ENCODE measurements at regions not wholly inside any gene's neighbourhood (a gene's known extent, or its start where the extent isn't known, plus 50 kb on each side); places are given as distances from the start of the nearest gene placed in this dataset.
"Not testable (repeated sequence)": the region's sequence is repeated elsewhere in the genome, so short reads cannot be mapped to it uniquely, and the experiment has no call there.

DNA sequence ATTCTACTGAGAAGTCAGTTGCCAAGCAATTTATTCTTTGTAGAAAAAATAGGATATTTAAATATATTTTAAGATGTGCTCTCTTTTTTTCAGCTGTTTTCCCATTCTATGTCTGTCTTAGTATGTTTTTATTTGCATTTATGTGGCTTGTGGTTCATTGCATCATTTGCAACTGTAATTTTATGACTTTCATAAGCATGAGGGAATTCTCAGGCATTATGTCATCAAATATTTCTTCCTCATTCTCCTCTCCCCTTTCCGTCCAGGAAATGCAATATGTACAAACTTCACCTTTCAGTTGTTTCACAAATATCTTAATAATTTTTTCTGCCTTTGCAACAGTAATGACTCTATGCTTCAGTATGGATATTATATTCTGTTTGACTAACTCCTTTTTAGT lies 560.2 kb upstream of the LRATD1 start:
- DNase-seq (ENCODE audit: low read depth), result peak; percentile 11

DNA sequence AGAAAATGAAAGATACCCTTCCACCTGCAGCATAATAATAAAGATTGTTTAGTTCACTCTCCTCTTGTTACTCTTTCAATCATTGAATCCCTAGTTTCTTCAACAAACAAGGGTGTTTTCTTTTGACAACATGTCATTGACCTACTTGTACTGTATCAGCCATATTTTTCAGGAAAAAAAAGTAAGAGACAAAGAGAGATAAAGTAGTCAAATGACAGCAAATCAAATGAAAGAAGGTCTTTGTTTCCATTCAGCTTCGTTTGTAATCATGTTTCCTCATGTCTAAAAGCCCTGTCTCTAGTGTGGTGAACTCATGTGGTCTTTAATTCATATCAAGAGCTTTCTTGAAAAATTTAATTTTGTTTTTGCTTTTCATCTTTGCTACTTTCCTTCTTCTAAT lies 557.8 kb upstream of the LRATD1 start:
- DNase-seq (ENCODE audit: low read depth), result no peak

DNA sequence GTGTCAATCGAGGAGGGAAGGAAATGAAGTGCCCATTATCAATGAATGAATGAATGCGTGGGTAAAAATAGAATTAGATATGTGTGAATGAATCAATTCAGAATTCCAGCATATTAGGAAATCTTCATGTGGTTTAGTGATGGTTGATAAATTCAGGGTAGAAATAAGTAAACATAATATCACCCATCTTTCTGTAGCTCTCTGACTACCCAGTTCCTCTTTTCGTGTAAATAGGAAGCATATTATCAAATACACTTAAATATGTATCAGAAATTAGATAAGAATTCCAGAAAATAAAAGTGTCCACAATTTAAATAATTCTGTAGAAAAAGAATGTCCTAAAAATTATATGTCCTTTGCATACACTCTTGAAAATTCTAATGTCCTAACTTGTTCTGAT lies 552.9 kb upstream of the LRATD1 start:
- DNase-seq (ENCODE audit: low read depth), result no peak

DNA sequence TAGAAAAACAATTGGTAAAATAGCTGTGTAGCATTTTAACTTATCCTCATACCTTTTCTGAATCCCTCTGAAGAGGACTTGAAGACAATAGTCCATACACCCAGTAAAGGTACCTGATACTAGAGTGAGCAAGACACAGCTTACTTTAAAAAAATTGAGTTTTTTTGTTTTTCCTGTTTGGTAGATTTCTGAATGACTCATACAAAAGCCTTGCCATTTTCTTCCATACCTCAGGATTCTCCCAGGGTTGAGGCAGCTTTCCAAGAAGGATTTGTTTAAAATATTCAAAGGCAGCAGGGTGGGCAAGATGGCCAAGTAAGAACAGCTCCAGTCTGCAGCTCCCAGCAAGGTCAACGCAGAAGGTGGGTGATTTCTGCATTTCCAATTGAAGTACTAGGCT lies 551.0 kb upstream of the LRATD1 start:
- DNase-seq (ENCODE audit: low read depth), result no peak

DNA sequence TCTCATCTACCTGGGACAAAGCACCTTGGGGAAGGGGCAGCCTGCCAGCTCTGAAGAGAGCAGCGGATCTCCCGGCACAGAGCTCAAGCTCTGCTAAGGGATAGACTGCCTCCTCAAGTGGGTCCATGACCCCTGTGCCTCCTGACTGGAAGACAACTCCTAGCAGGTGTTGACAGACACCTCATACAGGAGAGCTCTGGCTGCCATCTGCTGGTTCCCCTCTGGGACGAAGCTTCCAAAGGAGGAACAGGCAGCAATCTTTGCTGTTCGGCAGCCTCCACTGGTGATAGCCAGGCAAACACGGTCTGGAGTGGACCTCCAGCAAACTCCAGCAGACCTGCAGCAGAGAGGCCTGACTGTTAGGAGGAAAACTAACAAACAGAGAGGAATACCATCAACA lies 549.9 kb upstream of the LRATD1 start:
- no peak for DNase-seq (ENCODE audit: low read depth)

DNA sequence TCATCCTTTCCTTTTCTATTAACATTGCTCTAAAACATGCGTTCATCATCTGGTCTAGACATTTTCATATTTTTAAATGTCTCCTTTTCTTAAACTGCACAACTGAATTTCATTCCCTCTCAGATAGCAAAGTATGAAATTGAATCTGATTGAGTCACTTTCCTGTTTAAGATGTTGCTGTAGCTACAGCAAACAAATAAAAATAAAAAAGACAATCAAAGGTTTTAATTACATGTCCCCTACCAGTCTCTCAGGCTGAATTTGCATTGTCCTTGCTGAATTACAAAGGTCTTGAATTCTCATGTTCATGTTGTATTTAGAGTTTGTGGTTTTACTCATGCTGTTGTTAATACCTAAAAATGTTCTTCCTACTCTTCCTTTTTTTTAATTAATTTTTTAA lies 537.9 kb upstream of the LRATD1 start:
- DNase-seq (ENCODE audit: low read depth), result no peak

DNA sequence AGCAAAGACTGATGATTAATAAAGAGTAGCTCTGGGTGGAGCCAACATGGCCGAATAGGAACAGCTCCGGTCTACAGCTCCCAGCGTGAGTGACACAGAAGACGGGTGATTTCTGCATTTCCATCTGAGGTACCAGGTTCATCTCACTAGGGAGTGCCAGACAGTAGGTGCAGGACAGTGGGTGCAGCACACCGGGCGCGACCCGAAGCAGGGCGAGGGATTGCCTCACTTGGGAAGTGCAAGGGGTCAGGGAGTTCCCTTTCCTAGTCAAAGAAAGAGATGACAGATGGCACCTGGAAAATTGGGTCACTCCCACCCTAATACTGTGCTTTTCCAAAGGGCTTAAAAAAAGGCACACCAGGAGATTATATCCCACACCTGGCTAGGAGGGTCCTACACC lies 533.4 kb upstream of the LRATD1 start:
- DNase-seq (ENCODE audit: low read depth), result not testable (repeated sequence)

DNA sequence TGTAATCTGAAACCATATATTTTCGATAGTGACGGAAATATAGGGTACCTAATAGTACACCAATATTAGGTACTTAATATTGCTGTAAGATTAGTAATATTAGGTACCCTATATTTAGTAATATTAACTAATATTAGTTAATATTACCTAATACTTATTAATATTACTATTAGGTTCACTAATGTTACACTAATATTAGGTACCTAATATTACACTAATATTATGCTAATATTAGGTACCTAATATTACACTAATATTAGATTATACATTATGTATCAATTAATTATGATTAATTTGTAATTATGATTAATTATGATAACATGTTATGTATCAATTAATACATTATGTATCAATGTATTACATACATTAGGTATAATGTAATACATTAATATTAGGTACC lies 518.2 kb upstream of the LRATD1 start:
- DNase-seq (ENCODE audit: low read depth), result no peak

DNA sequence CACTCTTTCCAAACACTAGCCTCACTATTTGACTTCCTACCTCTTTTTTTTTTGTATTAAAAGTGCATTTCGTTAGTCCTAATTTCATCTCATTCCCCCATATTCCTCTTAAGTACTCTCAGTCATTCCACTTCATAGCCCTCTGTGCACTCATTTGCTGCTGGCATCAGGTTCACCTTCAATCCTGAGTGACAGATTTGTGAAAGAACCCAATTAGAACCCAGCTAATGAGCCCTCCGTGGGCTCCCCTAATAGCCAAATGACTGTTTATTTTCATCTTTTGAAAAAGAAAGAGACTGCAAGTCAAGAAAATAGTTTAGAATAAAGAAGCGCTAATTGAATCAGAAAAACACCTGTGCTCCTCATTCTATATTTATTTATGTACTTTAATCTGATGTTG lies 512.1 kb upstream of the LRATD1 start:
- DNase-seq (ENCODE audit: low read depth), result no peak

DNA sequence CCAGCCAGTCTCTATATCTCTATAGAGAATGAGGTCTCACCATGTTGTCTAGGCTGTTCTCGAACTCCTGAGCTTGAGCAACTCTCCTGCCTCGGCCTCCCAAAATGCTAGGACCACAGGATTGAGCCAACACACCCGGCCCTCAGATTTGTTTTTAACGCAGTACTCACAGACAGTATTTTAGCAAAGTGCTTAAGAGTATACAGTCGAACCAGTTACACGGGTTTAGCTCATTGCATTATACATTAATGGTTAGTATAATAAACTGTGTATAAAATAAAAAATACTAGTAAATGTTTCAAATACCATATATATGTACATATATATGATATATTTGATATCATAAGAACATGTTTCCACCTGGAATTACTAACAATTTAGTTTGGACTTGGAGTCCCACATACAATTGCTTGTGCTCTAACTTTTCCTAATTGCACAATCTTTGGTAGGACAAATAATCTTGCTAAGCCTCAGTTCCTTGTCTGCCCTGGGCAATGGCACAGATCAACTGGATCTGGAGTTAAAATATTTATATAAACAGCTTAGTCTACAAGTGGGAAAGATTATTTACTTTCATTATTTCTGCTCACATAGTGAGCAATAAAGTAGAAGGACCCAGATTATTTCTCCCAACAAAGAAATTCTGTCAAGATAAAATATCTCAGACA lies 508.9 kb upstream of the LRATD1 start:
- no peak for DNase-seq (ENCODE audit: low read depth)

DNA sequence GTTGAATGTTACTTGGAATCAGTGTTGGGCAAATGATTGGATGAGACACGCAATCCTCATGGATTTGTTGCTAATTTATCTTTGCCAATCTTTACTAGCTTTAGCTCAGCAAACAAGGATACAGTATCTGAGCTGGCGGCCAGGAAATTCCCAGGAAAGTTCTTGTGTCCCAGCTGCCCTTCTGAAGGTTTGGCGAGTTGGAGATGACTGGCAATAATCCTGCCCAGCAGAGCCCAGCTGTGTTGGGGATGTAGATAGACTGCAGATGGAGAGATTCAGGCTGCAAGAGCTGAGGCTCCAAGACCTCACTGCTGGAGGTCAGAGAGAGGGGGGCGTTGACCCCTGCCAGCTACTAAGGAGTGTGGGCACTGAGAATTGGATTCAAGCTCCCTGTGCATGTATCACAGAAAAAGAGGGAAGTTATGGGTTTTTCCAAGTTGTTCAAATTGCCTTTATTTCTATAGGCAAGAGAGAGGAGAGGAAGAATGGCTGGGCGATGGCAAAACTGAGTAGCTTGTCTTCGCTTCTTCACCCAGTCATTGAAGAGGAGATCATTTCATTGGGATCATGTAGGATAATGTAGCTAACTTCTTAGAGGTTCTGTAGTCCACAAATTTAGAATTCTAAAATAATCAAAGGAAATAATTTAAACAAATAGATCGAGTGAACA lies 506.8 kb upstream of the LRATD1 start:
- no peak for DNase-seq (ENCODE audit: low read depth)

DNA sequence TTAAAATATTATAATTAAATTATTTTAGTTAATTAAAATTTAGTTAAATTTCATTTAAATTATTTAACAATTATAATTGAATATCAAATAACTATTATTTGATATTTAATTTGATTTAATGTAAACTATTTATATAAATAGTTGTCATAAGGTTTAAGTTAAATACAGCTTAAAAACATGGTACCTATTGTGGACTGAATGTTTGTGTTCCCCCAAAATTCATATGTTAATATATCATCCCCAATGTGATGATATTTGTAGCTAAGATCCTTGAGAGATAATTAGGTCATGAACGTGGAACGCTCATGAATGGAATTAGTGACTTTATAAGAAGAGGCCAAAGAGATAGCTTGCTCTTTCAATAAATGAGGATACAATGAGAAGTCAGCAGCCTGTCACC lies 505.7 kb upstream of the LRATD1 start:
- no peak for DNase-seq (ENCODE audit: low read depth)

DNA sequence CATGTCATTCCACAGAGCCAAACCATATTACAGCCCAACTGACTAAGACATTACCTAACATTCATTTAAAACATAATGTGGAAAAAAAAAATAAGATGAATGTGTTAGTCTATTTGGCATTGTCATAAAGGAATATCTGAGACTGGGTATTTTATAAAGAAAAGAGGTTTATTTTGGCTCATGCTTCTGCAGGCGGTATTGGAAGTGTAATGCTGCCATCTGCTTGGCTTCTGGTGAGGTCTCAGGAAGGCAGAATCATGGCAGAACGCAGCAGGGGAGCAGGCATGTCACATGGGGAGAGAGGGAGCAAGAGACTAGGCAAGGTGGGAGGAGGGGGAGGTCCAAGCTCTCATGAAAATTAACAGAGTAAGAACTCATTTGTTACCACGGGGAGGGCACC lies 504.8 kb upstream of the LRATD1 start:
- peak; percentile 51 for DNase-seq (ENCODE audit: low read depth)

DNA sequence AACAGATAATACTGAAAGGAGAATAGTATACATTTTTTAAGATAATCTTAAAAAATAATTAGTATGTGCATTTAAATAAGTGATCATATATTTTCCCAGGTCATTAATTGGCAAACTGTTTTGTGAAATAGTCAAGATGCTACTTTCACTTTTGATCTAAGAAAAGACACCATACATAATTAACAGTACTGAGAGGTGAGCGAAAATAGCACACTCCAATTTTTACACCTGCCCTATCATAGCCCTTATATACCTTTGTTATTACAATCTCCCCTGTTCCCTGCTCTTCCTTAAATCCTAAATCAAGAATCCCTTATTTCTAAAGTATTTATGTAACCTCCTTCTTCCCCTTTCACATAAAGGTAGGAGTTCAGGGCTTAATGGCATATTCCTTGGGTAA lies 500.1 kb upstream of the LRATD1 start:
- no peak for DNase-seq (ENCODE audit: low read depth)

DNA sequence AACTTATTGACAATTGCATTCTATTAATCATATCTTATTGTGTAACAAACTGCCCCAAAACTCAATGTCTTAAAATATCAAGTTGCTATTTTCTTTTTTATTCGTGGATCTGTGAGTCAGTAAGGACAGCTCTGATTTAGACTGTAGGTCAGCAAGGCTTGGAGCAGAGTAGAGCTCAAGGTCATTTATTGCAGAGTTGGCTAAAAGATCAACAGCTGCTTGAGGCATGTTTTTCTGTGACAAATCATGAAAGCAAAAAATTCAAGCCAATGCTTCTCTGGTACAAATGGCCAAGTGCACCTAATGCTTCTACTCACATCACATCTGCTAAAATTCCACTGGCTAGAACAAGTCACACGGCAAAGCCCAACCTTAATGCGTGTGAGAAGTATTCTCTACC lies 497.7 kb upstream of the LRATD1 start:
- DNase-seq (ENCODE audit: low read depth), result no peak

DNA sequence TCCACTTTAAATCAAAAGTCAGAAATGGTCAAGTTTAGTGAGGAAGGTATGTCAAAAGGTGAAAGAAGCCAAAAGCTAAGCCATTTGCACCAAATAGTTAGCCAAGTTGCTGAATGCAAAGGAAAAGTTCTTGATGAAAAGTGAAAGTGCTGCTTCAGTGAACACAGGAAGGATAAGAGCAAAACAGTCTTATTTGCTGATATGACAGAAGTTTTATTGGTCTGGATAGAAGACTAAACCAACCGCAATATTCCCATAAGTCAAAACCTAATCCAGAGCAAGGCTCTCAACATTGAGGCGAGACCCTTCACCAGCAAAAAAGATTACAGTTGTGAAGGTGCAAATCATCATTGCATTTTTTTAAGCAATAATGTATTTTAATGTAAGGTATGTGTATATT lies 496.5 kb upstream of the LRATD1 start:
- no peak for DNase-seq (ENCODE audit: low read depth)

DNA sequence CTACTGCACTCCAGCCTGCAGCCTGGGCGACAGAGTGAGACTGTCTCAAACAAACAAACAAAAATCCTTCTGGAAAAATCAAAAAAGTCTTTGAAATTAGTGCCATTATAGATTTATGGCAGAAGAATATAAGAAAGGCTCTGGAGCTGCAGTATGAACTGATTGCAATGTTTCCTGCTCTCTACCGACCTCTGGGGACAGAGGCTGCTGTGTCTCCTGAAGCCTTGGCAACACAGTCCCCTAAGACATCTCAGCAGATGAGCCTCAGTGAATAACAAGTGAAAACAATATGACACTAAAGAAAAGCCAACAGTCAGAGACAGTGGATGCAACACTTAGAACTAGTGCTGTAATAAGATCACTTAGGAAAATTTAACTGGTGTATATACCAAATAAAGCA lies 494.9 kb upstream of the LRATD1 start:
- DNase-seq (ENCODE audit: low read depth), result no peak

DNA sequence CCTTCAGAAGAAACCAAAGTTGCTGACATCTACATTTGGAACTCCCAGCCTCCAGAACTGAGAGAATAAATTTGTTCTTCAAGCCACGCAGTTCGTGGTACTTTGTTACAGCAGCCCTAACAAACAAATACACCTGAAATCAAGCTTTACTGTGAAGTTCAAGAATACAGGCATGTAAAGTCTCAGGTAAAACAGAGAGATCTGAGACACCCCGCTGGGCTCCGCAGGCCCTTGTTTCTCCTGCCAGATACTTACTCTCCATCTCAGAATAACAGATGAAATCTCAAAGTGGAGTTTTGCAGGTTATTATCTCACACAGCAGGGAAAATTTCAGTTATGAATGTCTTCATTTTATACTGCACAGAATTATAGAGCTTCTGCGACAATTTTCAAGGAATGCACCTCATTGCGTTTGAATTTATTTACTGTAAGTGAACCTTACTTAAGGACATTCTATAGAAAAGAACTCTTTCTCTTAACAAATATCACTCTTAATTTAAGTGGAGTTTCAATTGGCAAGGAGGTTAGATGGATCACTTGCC lies 492.4 kb upstream of the LRATD1 start:
- no peak for DNase-seq (ENCODE audit: low read depth)

DNA sequence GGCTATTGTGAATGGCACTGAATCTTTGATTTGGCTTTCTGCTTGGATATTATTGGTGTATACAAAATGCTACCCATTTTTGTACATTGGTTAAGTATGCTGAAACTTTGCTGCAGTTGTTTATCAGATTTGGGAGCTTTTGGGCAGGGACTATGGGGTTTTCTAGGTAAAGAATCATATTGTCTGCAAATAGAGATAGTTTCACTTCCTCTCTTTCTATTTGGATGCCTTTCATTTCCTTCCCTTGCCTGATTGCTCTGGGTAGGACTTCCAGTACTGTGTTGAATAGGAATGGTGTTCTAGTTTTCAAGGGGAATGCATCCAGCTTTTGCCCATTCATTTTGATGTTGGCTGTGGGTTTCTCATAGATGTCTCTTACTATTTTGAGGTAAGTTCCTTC lies 489.1 kb upstream of the LRATD1 start:
- no peak for DNase-seq (ENCODE audit: low read depth)

DNA sequence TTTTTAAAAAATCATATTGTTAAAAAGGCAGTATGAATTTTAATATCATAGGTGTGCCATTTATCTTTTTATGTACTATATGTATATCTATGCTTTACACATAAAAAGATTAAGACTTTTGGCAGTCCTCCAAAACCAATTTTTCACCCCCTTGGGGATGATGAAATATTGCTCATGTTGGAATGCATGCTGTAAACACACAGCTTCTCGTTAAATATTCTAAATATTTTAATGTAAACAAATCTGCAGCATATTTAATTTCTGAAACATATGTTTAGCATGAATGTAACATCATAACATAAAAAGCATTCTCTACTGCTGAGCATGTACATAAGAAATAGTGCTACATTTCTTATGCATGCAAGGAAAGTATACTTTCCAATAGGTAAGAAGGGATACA lies 484.3 kb upstream of the LRATD1 start:
- no peak for DNase-seq (ENCODE audit: low read depth)

DNA sequence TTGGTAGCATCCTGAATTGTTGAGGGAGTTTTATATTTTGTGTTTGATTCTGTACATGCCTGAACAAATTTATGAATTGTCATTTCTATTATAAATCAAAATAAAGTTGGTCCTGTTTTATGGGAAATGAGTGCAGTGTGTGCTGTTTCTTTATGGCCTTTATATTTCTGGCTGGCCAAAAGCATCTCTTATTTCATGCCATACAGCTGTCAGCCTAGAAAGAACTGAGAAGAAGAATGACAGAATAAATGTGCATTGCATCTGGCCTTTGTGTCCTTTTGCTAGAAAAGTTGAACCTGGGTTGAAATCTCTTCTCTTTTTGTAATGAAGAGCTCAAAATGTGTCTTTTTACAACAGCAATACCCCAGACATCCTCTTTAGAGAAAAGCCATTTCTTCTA lies 474.7 kb upstream of the LRATD1 start:
- no peak for DNase-seq (ENCODE audit: low read depth)

DNA sequence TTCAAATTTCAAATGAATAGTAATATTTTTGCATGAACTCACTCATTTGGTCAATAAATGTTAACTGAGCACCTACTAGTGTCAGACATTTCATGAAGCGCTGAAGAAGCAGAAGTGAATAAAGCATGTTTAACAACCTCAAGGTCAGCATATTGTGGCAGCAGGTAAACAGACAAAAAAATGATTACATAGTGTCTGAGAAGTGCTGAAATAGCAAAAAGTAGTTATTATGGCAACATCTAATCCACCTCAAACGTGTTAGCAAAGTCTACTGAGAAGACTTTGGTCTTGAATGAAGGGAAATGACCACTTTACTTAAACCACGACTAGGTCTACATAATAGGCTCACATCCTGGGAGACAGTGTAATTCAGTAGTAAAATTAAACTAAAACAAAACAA lies 452.2 kb upstream of the LRATD1 start:
- DNase-seq (ENCODE audit: low read depth), result no peak

DNA sequence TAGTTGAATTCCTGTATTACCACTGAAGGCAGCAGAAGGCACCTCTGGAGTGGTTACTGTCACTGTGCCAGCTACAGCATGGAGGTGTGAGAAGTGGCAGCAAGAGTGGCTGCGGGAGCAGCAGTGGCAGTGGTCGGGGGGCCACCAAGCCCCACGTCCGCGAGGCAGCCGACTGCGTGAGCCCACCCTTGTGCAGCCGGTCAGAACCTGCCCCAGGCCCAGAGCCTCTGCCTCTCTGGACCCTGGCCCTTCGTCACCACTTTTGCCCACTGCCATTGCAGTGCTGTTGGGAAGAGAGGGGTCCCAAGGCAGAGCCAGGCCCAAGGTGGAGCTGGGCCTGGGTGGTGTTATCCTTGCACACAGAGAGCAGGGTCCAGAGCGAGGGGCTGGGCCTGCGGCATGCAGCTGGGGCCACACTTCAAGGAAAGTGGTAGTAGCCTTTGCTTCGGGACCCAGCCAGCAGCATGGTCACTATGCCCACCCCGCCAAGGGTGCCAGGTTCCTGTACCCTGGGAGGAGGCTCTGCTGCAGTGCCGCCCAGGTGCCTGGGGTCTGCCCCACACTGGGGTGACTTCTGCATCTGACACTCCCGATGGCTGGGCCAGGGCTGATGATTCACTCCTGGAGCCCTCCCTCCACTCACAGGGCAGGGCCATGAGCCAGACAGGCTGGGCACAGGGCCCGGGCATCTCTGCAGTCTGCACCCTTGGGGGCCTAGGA lies 450.1 kb upstream of the LRATD1 start:
- DNase-seq (ENCODE audit: low read depth), result no peak

All from stromal cell of bone marrow (primary cell).